ENCODE measurements at regions not wholly inside any gene's neighbourhood (a gene's known extent, or its start where the extent isn't known, plus 50 kb on each side); places are given as distances from the start of the nearest gene placed in this dataset.

DNA sequence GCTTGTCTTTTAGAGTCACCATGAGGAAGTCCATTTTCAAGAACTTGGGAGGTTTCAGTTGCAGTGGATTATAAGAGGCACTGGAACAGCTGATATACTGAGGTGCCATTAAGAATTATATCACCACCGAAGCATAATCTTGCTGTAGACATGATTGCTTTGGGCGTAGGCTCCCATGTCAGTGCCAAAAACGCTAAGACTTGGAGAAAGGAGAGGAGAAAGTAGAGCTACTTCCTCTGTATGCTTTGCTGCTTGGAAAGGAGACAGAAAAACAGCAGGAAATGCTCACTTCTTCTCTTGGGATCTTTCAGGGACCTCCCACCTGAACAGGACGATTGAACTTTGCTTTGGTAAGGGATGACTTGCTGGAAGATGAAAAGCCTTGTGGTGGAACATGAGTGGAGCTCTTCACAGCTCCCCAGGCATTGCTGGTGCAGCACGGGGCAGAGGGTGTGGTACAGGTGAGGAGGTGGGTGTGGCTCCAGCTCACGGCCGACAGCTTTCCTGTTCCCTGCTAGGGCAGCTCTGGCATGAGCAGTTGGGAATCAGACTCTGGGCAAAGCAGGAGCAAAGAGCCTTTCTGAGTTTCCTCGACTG is 190.4 kb upstream of the JAG1 start:
- TF ChIP-seq, protein P1, sequence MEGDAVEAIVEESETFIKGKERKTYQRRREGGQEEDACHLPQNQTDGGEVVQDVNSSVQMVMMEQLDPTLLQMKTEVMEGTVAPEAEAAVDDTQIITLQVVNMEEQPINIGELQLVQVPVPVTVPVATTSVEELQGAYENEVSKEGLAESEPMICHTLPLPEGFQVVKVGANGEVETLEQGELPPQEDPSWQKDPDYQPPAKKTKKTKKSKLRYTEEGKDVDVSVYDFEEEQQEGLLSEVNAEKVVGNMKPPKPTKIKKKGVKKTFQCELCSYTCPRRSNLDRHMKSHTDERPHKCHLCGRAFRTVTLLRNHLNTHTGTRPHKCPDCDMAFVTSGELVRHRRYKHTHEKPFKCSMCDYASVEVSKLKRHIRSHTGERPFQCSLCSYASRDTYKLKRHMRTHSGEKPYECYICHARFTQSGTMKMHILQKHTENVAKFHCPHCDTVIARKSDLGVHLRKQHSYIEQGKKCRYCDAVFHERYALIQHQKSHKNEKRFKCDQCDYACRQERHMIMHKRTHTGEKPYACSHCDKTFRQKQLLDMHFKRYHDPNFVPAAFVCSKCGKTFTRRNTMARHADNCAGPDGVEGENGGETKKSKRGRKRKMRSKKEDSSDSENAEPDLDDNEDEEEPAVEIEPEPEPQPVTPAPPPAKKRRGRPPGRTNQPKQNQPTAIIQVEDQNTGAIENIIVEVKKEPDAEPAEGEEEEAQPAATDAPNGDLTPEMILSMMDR (IDR thresholded peaks at IDR 0.05) = peak in 2 of 6 experiments; percentile 8 to 40
- TF ChIP-seq POLR2A (IDR thresholded peaks at IDR 0.05) = no peak
